GM12872 (cell line): ENCODE measurements at regions not wholly inside any gene's neighbourhood (a gene's known extent, or its start where the extent isn't known, plus 50 kb on each side); places are given as distances from the start of the nearest gene placed in this dataset.

ENCODE experiments used
- TF ChIP-seq, protein P1 (sequence below): IDR thresholded peaks from 3 replicates; pipeline ENCODE4 v1.5.1; 2011; ENCODE audit warnings: low read depth, mild to moderate bottlenecking, low read length, moderate library complexity; ENCODE audit not compliant: insufficient read depth

DNA sequence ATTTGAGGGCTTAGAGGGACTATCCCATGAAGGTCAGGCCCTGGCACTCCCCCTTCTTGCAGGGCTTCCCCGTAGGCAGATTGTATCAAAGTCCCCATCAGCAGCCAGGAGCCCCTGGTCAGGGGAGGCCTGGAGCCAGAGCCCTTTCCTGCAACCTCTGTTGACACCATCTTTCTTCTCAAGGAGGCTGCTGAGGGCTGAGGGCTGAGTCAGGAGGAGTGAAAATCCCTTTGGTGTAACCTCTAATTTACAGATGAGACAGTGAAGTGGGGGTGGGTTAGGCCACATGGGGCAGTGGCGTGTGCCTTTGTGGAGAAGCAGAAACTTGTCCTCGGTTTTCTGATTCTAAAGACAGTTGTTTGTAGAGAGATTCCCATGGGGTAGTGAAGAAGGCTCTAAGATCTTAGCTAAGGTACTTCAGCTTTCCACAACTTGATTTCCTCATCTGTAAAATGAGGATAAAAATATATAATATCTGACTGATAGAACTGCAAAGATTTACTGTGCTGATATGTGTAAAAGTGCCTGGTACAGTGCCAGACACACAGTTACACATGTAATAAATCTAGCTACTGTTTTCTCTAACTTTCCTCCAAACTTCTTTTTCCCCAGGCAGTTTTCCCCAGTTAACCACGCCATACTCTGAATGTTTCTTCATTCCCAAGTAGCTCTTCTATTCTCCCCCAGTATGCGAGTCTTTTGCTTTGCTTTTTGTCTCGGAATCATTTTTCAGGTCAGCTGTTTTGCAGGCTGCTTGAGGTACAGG is 249.4 kb upstream of the TPM1 start:
- TF ChIP-seq, protein P1, sequence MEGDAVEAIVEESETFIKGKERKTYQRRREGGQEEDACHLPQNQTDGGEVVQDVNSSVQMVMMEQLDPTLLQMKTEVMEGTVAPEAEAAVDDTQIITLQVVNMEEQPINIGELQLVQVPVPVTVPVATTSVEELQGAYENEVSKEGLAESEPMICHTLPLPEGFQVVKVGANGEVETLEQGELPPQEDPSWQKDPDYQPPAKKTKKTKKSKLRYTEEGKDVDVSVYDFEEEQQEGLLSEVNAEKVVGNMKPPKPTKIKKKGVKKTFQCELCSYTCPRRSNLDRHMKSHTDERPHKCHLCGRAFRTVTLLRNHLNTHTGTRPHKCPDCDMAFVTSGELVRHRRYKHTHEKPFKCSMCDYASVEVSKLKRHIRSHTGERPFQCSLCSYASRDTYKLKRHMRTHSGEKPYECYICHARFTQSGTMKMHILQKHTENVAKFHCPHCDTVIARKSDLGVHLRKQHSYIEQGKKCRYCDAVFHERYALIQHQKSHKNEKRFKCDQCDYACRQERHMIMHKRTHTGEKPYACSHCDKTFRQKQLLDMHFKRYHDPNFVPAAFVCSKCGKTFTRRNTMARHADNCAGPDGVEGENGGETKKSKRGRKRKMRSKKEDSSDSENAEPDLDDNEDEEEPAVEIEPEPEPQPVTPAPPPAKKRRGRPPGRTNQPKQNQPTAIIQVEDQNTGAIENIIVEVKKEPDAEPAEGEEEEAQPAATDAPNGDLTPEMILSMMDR = no peak

DNA sequence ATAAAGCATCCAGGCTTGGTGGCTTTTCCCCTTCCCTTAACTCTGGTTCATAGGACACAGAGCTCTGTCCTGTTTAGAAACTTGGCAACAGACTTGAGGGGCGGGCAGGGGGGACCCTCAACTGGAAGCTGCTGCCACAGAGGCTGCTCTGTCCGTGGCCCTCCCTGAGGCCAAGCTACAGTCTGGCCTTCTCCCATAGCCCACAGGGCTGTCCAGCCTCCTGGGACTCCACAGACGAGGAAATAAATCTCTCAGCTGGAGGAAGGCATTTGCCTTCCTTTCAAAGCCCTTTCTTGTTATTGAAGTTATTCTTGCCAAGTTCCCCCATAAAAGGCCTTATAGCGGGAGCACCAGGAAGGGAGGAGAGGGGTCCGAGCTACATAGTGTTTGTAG is 248.8 kb upstream of the TPM1 start:
- TF ChIP-seq, protein P1 = no peak

DNA sequence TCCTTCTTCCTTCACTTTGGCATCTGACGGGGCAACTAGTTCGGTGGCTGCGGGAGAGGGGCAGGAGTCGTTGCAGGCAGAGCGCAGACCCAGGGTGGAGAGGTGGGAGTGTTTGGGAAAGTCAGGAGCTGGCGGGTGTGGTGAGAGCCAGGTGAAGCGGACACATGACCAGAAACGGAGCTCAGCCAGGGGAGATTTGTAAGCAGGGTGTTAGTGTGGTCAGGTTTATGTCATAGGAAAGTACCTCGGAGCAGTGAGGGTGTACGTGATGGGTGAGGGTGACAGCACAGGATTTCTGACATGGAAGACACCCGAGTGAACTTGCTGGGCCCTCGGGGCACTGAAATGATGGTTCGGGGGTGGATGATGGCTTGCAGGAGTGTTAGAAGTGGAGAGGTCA is 247.4 kb upstream of the TPM1 start:
- TF ChIP-seq, protein P1 = no peak

DNA sequence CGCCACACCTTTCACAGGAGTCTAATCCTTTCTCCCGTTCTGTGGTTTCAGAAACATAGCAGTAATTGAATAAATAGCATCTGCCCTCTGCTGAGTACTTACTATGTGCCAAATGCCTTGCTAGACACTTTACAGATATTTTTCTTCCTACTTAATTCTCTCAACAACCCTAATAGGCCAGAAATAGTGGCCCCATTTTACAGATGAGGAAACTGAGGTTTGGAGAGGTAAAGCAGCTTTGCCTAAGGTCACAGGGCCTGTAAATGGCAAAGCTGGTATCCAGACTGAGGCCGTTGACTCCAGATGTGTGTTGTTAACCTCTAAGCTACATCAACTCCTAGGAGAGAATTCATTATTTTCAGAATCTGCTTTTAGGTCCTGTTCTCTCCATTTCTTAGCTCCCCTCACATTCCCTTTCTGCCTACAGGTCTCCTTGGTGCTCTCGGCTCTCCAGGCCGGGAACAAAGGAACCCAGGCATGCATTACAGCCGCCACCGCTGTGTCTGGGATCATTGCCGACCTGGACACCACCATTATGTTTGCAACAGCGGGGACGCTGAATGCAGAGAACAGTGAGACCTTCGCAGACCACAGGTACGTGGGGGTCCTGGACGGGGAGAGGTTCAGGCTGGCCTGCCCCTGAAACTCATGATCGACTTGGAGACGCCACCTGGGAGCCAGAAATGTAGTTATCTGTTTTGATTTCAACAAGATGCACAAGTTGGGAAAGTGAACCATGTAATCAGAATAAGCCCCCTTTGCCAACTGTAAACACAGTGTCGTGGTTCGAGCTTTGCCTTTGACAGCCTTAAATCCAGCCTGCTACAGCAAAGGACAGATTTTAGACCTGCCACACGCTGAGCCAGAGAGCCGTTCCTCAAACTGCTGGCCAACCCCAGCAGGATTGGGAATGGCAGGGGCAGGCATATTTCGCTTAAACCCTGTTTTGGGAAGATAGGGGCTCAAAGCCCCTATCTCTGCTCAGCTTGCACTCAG is 246.5 kb upstream of the TPM1 start:
- TF ChIP-seq, protein P1 = no peak

DNA sequence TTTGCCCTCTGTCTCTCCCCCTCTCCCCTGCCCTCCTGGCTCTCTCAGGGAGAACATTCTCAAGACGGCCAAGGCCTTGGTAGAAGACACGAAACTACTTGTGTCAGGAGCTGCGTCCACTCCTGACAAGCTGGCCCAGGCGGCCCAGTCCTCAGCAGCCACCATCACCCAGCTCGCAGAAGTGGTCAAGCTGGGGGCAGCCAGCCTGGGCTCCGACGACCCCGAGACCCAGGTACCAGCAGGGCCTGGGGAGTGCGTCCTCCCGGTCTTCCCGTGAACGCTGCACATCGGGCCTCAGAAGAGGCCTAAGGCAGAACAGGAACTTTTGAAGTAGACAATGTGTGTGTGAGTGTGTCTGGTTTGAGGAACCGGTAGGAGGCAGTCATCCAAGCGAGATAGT is 245.4 kb upstream of the TPM1 start:
- TF ChIP-seq, protein P1 = no peak

DNA sequence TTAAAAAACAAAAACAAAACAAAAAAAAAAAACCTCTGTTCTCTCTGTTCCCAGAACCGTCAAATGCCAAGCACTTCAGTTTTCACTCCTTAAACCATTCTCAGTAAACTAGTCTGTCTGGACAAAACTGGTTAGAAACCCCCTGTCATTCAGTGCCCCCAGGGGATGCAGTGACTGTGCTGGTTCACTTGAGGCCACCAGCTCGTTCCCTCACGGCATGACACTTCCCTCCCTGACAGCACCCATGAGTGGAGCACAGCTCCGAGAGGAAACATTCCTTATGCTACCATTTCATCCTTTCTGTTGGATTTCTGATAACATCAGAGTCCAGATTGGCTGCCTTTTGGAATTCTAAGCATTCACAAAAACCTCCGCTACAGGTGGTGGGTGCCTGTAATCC is 244.0 kb upstream of the TPM1 start:
- TF ChIP-seq, protein P1 = no peak

DNA sequence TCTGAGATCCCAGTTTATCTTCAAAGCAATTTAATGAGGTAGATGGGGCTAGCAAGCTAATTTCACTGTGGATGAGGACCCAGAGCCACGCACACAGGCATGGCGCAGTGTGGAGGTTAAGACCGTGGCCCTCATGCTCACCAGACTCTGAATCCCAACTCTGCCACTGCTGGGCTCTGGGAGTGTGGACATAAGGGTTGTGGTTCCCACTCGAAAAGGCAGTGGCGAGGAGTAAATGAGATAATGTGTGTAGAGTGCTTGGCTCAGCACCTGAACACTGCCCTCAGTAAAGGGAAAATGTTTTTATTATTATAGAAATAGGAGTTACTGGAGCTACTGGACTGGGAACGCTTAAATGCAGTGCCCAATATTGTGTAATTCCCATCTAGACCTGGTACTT is 243.5 kb upstream of the TPM1 start:
- TF ChIP-seq, protein P1 = no peak
